GM23248 (cell line): ENCODE measurements at regions not wholly inside any gene's neighbourhood (a gene's known extent, or its start where the extent isn't known, plus 50 kb on each side); places are given as distances from the start of the nearest gene placed in this dataset.

ENCODE experiments used
- EZH2 ChIP-seq: fragments of 200-600 bp; sonication (generic); IDR thresholded peaks from 2 replicates; pipeline ENCODE4 v1.6.1; 2018; ENCODE audit warnings: antibody characterized with exemption, mild to moderate bottlenecking; ENCODE audit not compliant: insufficient read depth, poor library complexity, severe bottlenecking
- EZH2phosphoT487 ChIP-seq: fragments of 200-600 bp; sonication (generic); IDR thresholded peaks from 2 replicates; pipeline ENCODE4 v1.6.1; 2018; ENCODE audit warnings: antibody characterized with exemption, moderate library complexity, mild to moderate bottlenecking, low read depth; ENCODE audit not compliant: insufficient read depth

DNA sequence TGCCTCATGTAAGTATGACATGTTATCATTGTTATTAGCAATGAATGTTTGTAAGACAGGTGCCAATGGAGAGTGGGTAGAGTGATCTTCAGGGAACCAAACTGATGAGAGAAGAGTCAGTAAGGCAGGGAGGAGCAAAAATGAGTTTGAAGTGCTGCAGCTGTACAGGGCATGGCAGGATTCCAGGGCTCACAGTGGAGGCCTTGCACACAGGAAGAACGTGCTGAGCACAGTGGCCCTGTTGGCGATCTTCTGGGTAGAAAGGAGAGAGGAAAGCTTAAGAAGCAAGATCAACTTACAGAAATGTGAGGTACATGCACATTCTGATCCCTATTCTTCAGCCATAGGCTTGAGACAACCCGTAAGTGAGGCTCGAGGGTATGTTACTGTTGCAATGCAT is 219.3 kb upstream of the TMEM45B start:
- no peak for TF ChIP-seq EZH2
- TF ChIP-seq EZH2phosphoT487: no peak
